ENCODE measurements at regions not wholly inside any gene's neighbourhood (a gene's known extent, or its start where the extent isn't known, plus 50 kb on each side); places are given as distances from the start of the nearest gene placed in this dataset.

DNA sequence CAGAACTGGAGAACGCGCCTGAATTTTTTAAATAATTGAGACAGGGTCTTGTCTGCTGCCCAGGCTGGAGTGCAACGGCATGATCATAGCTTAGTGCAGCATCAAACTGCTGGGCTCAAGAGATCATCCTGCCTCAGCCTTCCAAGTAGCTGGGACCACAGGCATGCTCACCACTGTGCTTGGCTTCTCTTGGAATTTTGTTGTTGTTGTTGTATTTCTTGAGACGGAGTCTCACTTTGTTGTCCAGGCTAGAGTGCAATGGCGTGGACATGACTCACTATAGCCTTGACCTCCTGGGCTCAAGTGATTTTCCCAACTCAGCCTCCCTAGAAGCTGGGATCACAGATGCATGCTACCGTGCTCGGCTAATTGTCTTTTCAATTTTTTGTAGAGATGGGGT is 58.4 kb upstream of the DAB2IP start:
- peaks cover 9 to 34% (median 17%) of the 10 kb centered on the region in 5 experiments for H3K27me3 ChIP-seq (replicated peaks in 2 of 5; ENCODE audit: control insufficient read depth in 4 of 5, insufficient read depth in 5 of 5, low read length in 4 of 5)
- POLR2A ChIA-PET, result no interaction called here
- H3K36me3 ChIP-seq (ENCODE audit: control insufficient read depth in 4 of 4, insufficient read depth in 4 of 4, low read length in 3 of 4), result no peaks in the 10 kb centered on the region
- no peak for DNase-seq
- H3K4me3 ChIP-seq (ENCODE audit: control insufficient read depth in 1 of 7, extremely low read depth in 1 of 7, insufficient read depth in 4 of 7, low read depth in 2 of 7, low read length in 6 of 7), result no peak overlapping the region
- H3K9me3 ChIP-seq (ENCODE audit: control extremely low read depth in 1 of 5, control insufficient read depth in 4 of 5, insufficient read depth in 2 of 5, low read depth in 1 of 5, low read length in 4 of 5), result peaks cover 3 to 16% (median 13%) of the 10 kb centered on the region in 5 experiments
- CTCF ChIA-PET, result interaction anchor here (1.3 to 1.4 kb wide), 2 partner anchors 13 to 18 kb away, joined by 3 to 6 read pairs; no protein-coding TSS in a partner anchor
- WGBS (ENCODE audit: insufficient coverage), result 100% methylated on average over 6 of the region's 7 CpGs
- H3K4me1 ChIP-seq (ENCODE audit: control extremely low read depth in 1 of 4, control insufficient read depth in 4 of 4, insufficient read depth in 4 of 4, low read length in 3 of 4), result no peaks in the 10 kb centered on the region
- H3K27ac ChIP-seq (ENCODE audit: insufficient read depth in 1 of 2, low read depth in 1 of 2, low read length in 2 of 2, poor library complexity in 1 of 2, severe bottlenecking in 2 of 2), result no peak overlapping the region

DNA sequence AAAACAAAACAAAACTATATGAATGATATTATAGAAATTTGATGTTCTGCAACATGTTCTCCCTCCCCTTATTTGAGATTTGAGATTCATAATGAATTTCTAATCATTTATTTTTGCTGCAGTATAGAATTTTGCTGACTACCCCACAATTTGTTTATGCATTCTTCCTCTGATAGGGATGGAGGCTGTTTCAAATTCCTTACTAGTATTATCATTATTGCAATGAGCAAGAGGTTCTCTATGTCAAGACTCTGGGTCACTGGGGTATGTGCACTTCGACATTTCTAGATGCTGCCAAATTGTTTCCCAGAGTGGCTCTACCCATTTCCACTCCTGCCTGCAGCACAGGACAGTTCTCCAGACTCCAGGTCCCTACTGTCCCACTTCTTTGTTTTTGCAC is 54.9 kb upstream of the DAB2IP start:
- WGBS (ENCODE audit: insufficient coverage), result 100% methylated on average over 1 of the region's 1 CpG
- POLR2A ChIA-PET, result no interaction called here
- H3K9me3 ChIP-seq (ENCODE audit: control extremely low read depth in 1 of 5, control insufficient read depth in 4 of 5, insufficient read depth in 2 of 5, low read depth in 1 of 5, low read length in 4 of 5), result peaks cover 3 to 16% (median 15%) of the 10 kb centered on the region in 5 experiments

DNA sequence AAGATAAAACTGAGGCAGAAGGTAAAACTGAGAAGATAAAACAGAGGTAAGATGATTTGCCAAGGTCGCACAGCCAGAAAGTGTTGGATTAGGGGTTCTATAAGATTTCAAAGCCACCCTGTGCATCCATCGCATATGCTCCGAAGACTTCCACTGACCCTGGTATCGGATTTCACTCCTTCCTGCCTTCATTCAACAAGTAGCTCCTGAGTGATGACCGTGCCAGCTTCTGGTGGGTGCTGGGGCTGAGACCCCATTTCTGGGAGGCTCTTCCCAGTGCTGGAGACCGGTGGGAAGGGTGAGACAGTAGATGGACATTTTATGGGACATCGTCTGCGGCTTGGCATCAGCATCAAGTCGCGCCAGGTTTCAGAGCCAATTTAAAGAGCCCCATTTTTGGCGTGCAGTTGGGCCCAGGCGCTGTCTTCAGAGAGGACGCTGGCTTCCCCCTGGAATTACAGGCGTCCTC is 53.7 kb upstream of the DAB2IP start:
- Histone ChIP-seq H3K4me3 (ENCODE audit: control insufficient read depth in 1 of 7, extremely low read depth in 1 of 7, insufficient read depth in 4 of 7, low read depth in 2 of 7, low read length in 6 of 7) (no peak overlapping the region), H3K4me1 (ENCODE audit: control extremely low read depth in 1 of 4, control insufficient read depth in 4 of 4, insufficient read depth in 4 of 4, low read length in 3 of 4) (peaks cover 0 to 28% (median 26%) of the 10 kb centered on the region in 4 experiments), H3K27me3 (replicated peaks in 2 of 5; ENCODE audit: control insufficient read depth in 4 of 5, insufficient read depth in 5 of 5, low read length in 4 of 5) (peaks cover 13 to 55% (median 36%) of the 10 kb centered on the region in 5 experiments), H3K27ac (ENCODE audit: insufficient read depth in 1 of 2, low read depth in 1 of 2, low read length in 2 of 2, poor library complexity in 1 of 2, severe bottlenecking in 2 of 2) (no peak overlapping the region), H3K9me3 (ENCODE audit: control extremely low read depth in 1 of 5, control insufficient read depth in 4 of 5, insufficient read depth in 2 of 5, low read depth in 1 of 5, low read length in 4 of 5) (peaks cover 3 to 16% (median 15%) of the 10 kb centered on the region in 5 experiments), H3K36me3 (ENCODE audit: control insufficient read depth in 4 of 4, insufficient read depth in 4 of 4, low read length in 3 of 4) (no peaks in the 10 kb centered on the region)
- ChIA-PET CTCF (interaction anchor here (1.0 kb wide), 3 partner anchors 9 to 86 kb away, joined by 3 read pairs; no protein-coding TSS in a partner anchor), POLR2A (no interaction called here)
- no peak for DNase-seq
- 93% methylated on average over 12 of the region's 14 CpGs for WGBS (ENCODE audit: insufficient coverage)

More for the DNA sequence above, 54.9 kb upstream of the DAB2IP start:
- no peak overlapping the region for H3K27ac ChIP-seq (ENCODE audit: insufficient read depth in 1 of 2, low read depth in 1 of 2, low read length in 2 of 2, poor library complexity in 1 of 2, severe bottlenecking in 2 of 2)
- H3K4me3 ChIP-seq (ENCODE audit: control insufficient read depth in 1 of 7, extremely low read depth in 1 of 7, insufficient read depth in 4 of 7, low read depth in 2 of 7, low read length in 6 of 7), result no peak overlapping the region
- H3K36me3 ChIP-seq (ENCODE audit: control insufficient read depth in 4 of 4, insufficient read depth in 4 of 4, low read length in 3 of 4), result no peaks in the 10 kb centered on the region
- no peak for DNase-seq
- peaks cover 0 to 26% (median 24%) of the 10 kb centered on the region in 4 experiments for H3K4me1 ChIP-seq (ENCODE audit: control extremely low read depth in 1 of 4, control insufficient read depth in 4 of 4, insufficient read depth in 4 of 4, low read length in 3 of 4)
- peaks cover 13 to 49% (median 36%) of the 10 kb centered on the region in 5 experiments for H3K27me3 ChIP-seq (replicated peaks in 2 of 5; ENCODE audit: control insufficient read depth in 4 of 5, insufficient read depth in 5 of 5, low read length in 4 of 5)
- CTCF ChIA-PET, result no interaction called here

DNA sequence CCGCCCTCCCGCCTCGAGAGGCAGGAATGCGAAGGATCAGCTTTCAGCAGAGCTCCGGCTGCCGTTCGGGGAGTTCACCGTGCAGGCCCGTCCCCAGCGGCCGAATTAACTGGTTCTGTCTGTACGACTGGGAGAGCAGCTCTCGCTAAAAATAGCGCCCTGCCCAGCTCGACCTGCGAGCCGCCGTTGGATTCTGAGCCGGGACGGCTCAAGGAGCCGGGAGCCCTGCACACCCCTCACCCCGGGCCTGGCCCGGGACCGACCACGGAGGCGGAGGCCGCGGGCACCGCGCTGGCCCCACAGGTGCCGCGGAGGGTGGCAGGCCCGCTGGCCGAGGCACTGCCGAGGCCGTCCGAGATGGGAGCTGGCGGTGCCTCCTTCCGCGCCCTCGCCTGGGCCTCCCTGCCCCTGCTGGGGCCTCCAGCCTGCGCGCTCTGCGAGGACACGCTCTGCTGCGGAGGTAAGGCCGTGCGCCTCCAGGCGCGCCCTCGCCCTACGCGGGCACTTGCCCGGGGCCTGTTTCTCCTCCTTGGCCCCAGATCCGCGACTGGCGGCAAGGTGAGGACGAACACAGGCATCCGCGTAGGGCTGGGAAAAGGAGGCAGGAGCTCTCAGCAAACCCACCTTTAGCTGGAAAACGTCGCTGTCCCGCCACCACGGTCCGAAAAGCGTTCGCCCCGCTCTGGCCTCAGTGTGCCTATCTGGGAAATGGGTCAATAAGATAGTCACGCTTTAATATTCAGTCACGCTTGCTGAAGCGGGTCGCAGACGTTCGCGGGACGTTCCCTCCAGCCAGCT is 53.1 kb upstream of the DAB2IP start:
- H3K27me3 ChIP-seq (replicated peaks in 2 of 5; ENCODE audit: control insufficient read depth in 4 of 5, insufficient read depth in 5 of 5, low read length in 4 of 5), result peaks cover 13 to 55% (median 36%) of the 10 kb centered on the region in 5 experiments
- CTCF ChIA-PET, result interaction anchor here (1.0 to 1.4 kb wide), 6 partner anchors 10 to 85 kb away, joined by 3 to 4 read pairs (median 3); no protein-coding TSS in a partner anchor
- peaks cover 0 to 29% (median 28%) of the 10 kb centered on the region in 4 experiments for H3K4me1 ChIP-seq (ENCODE audit: control extremely low read depth in 1 of 4, control insufficient read depth in 4 of 4, insufficient read depth in 4 of 4, low read length in 3 of 4)
- 17% methylated on average over 74 of the region's 76 CpGs for WGBS (ENCODE audit: insufficient coverage)
- POLR2A ChIA-PET, result no interaction called here
- peak in 1 of 3 donors; percentile 33 for DNase-seq
- no peaks in the 10 kb centered on the region for H3K36me3 ChIP-seq (ENCODE audit: control insufficient read depth in 4 of 4, insufficient read depth in 4 of 4, low read length in 3 of 4)
- no peak overlapping the region for H3K27ac ChIP-seq (ENCODE audit: insufficient read depth in 1 of 2, low read depth in 1 of 2, low read length in 2 of 2, poor library complexity in 1 of 2, severe bottlenecking in 2 of 2)
- H3K9me3 ChIP-seq (ENCODE audit: control extremely low read depth in 1 of 5, control insufficient read depth in 4 of 5, insufficient read depth in 2 of 5, low read depth in 1 of 5, low read length in 4 of 5), result peaks cover 3 to 16% (median 15%) of the 10 kb centered on the region in 5 experiments
- H3K4me3 ChIP-seq (ENCODE audit: control insufficient read depth in 1 of 7, extremely low read depth in 1 of 7, insufficient read depth in 4 of 7, low read depth in 2 of 7, low read length in 6 of 7), result peak overlapping the region in 2 of 7 experiments; percentile 35 to 58

DNA sequence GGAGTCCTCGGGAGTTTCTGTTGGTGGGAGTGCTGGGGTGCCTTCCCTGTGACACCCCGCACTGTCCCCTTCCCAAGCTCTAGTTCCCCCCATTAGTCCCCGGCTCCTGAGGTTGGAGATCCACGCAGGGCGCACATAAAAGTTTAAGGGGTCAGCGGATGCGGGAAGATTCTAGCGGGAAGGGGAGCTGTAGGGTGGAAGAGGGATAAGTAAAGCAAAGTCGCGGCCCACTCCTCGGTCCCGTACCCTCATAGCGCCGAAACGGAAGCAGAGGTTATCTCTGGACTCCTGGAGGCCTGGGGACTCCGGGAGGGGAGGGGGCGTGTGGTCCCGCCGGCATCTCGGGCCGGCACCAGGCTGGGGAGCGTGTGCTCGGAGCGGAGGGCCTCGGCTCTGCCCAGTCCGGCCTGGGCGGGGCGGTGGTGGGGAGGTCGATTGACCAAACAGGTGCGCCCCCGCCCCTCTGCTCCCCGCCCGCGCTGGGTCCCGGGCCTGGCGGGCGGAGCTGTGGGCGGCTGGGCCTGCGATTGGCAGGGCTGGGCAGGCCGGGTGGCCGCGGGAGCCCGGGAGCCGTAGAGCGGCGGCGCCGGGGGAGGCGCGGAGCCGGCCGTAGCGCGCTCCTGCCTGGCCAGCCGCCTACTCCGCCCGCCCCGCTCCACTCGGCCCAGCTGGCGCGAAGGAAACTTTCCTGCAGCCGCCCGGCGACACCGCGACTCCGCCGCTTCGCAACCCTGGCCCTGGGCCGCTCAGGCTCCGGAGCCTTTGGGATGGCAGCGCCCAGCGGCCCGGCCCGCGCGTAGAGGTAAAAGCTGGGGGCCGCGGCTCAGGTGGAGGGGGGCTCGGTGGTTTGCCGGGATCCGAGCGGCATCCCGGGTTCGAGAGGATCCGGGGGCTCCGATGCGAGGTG is 52.2 kb upstream of the DAB2IP start:
- Histone ChIP-seq H3K4me3 (ENCODE audit: control insufficient read depth in 1 of 7, extremely low read depth in 1 of 7, insufficient read depth in 4 of 7, low read depth in 2 of 7, low read length in 6 of 7) (peak overlapping the region; percentile 6 to 61 (median 45)), H3K4me1 (ENCODE audit: control extremely low read depth in 1 of 4, control insufficient read depth in 4 of 4, insufficient read depth in 4 of 4, low read length in 3 of 4) (peaks cover 0 to 38% (median 32%) of the 10 kb centered on the region in 4 experiments), H3K27ac (ENCODE audit: insufficient read depth in 1 of 2, low read depth in 1 of 2, low read length in 2 of 2, poor library complexity in 1 of 2, severe bottlenecking in 2 of 2) (no peak overlapping the region), H3K9me3 (ENCODE audit: control extremely low read depth in 1 of 5, control insufficient read depth in 4 of 5, insufficient read depth in 2 of 5, low read depth in 1 of 5, low read length in 4 of 5) (peaks cover 3 to 16% (median 15%) of the 10 kb centered on the region in 5 experiments), H3K36me3 (ENCODE audit: control insufficient read depth in 4 of 4, insufficient read depth in 4 of 4, low read length in 3 of 4) (no peaks in the 10 kb centered on the region), H3K27me3 (replicated peaks in 2 of 5; ENCODE audit: control insufficient read depth in 4 of 5, insufficient read depth in 5 of 5, low read length in 4 of 5) (peaks cover 13 to 55% (median 36%) of the 10 kb centered on the region in 5 experiments)
- POLR2A ChIA-PET, result no interaction called here
- peak in 1 of 3 donors; percentile 49 for DNase-seq
- CTCF ChIA-PET, result interaction anchor here (1.3 to 1.4 kb wide), 4 partner anchors 30 to 53 kb away, joined by 3 to 6 read pairs (median 4); no protein-coding TSS in a partner anchor
- WGBS (ENCODE audit: insufficient coverage), result 1% methylated on average over 70 of the region's 88 CpGs

DNA sequence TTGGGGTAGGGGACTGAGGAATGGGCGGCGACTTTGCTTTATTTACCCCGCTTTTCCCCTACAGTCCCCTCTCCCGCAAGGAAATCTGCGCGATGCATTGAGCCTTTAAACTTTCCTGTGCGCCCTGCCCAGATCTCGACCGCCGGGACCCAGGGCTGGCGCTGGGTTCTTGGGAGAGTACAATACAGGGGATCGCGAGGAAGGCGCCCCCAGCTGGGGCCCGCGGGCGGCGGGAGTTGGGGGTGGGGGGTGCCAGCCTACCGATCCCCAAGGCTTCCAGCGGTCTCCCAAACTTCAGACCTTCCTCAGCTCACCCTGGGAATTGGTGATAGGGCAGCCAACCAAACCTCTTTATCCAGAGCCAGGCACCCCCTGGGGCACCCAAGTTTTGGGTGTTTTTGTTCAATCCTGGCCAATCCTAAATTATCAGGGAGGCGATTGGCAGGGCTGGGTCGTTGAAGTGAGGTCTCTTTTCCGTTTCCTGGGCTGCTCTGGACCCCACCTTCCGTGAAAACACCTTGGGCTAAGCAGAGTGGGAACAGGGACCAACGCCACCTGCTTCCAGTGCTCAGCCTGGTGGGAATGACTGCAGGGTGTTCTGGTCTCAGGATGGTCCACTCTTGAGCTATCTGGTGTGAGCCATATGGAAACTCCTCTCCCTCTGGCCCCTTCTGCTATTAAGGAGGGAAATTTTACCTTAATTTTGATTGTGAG is 51.4 kb upstream of the DAB2IP start:
- DNase-seq, result peak in 1 of 3 donors; percentile 9
- peaks cover 0 to 45% (median 36%) of the 10 kb centered on the region in 4 experiments for H3K4me1 ChIP-seq (ENCODE audit: control extremely low read depth in 1 of 4, control insufficient read depth in 4 of 4, insufficient read depth in 4 of 4, low read length in 3 of 4)
- peaks cover 3 to 16% (median 15%) of the 10 kb centered on the region in 5 experiments for H3K9me3 ChIP-seq (ENCODE audit: control extremely low read depth in 1 of 5, control insufficient read depth in 4 of 5, insufficient read depth in 2 of 5, low read depth in 1 of 5, low read length in 4 of 5)
- H3K27me3 ChIP-seq (replicated peaks in 2 of 5; ENCODE audit: control insufficient read depth in 4 of 5, insufficient read depth in 5 of 5, low read length in 4 of 5), result peaks cover 13 to 53% (median 36%) of the 10 kb centered on the region in 5 experiments
- 18% methylated on average over 13 of the region's 25 CpGs for WGBS (ENCODE audit: insufficient coverage)
- POLR2A ChIA-PET, result no interaction called here
- H3K4me3 ChIP-seq (ENCODE audit: control insufficient read depth in 1 of 7, extremely low read depth in 1 of 7, insufficient read depth in 4 of 7, low read depth in 2 of 7, low read length in 6 of 7), result peak overlapping the region; percentile 4 to 61 (median 45)
- CTCF ChIA-PET, result interaction anchor here (0.9 to 1.4 kb wide), 6 partner anchors 10 to 54 kb away, joined by 3 to 6 read pairs (median 4); no protein-coding TSS in a partner anchor
- H3K36me3 ChIP-seq (ENCODE audit: control insufficient read depth in 4 of 4, insufficient read depth in 4 of 4, low read length in 3 of 4), result no peaks in the 10 kb centered on the region
- no peak overlapping the region for H3K27ac ChIP-seq (ENCODE audit: insufficient read depth in 1 of 2, low read depth in 1 of 2, low read length in 2 of 2, poor library complexity in 1 of 2, severe bottlenecking in 2 of 2)
